GM12865 (cell line): ENCODE measurements at regions not wholly inside any gene's neighbourhood (a gene's known extent, or its start where the extent isn't known, plus 50 kb on each side); places are given as distances from the start of the nearest gene placed in this dataset.

ENCODE experiments used
- DNase-seq: peaks from one replicate; pipeline ENCODE4 v3.0.0; 2010; ENCODE audit warnings: low read depth
- H3K4me3 ChIP-seq: 2 replicates; pipeline ENCODE4 v1.5.1; 2011; ENCODE audit warnings: mild to moderate bottlenecking, low read depth, low read length, control low read depth
- CTCF ChIP-seq: IDR thresholded peaks from 2 replicates; pipeline ENCODE4 v1.5.1; 2011; ENCODE audit warnings: low read length, control low read depth, low read depth, inconsistent platforms; ENCODE audit not compliant: insufficient read depth; ENCODE audit errors: missing control alignments

- no peak for DNase-seq
- H3K4me3 ChIP-seq: no peak overlapping the region
- TF ChIP-seq CTCF: no peak
Observed at GRCh38 chr2:65711863-65712262, 279.5 kb upstream of the SPRED2 start.

- H3K4me3 ChIP-seq: no peak overlapping the region
- peak; percentile 63 for TF ChIP-seq CTCF
- DNase-seq: peak; percentile 53
Observed at GRCh38 chr2:65710779-65711295, 278.4 kb upstream of the SPRED2 start.

DNA sequence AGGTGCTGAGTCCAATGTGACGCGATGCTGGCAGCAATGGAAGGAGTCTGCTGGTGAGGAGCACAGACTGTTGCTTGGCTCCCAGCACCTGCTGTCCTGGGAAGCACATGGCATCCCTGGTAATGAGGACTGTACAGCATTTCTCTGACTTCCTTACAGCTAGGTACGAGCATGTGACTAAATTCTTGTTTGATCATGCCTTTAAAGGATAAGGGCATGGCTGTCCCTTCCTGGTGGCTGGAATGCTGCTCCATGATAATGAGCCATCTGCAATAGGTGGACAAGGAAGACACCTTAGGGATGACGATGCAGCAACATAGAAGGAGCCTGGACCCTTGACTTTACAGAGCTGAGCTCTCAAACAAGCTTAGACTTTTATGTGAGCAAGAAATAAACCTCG is 278.0 kb upstream of the SPRED2 start:
- no peak overlapping the region for H3K4me3 ChIP-seq
- no peak for TF ChIP-seq CTCF
- no peak for DNase-seq

DNA sequence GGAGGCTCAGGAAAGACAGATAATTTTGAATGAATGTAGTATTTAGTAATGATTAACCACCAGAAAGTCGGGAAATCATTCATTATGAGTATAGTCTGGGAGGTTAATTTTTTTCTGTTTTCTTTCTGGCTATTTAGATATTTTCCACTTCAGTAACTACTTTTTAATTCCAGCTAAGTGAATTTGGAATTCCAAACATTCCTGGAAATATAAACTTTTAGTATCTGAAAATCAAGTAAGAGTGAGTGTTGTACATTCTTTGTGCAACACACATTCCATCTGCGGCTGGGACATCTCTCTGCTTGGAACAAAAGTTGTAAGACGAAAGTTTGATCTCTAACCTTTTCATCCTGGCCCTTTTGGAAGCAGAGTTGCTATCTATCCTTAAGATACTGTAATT is 275.7 kb upstream of the SPRED2 start:
- DNase-seq: no peak
- no peak overlapping the region for H3K4me3 ChIP-seq
- TF ChIP-seq CTCF: no peak

- TF ChIP-seq CTCF: no peak
- no peak for DNase-seq
Observed at GRCh38 chr2:65706411-65706810, 274.0 kb upstream of the SPRED2 start.

GRCh38 chr2:65701191-65701590 is 268.8 kb upstream of the SPRED2 start:
- H3K4me3 ChIP-seq: no peak overlapping the region
- no peak for DNase-seq
- TF ChIP-seq CTCF: no peak

More at GRCh38 chr2:65706411-65706810, 274.0 kb upstream of the SPRED2 start:
- no peak overlapping the region for H3K4me3 ChIP-seq

GRCh38 chr2:65700720-65701119 is 268.3 kb upstream of the SPRED2 start:
- no peak for DNase-seq
- TF ChIP-seq CTCF: no peak
- no peak overlapping the region for H3K4me3 ChIP-seq
